ELR (cell line): ENCODE measurements at regions not wholly inside any gene's neighbourhood (a gene's known extent, or its start where the extent isn't known, plus 50 kb on each side); places are given as distances from the start of the nearest gene placed in this dataset.

ENCODE experiments used
- DNase-seq: peaks from one replicate; pipeline ENCODE4 v3.0.0-alpha.2; 2015; ENCODE audit warnings: low read depth

GRCh38 chr1:229064320-229065168, 206.4 kb upstream of the RAB4A start:
- DNase-seq, result no peak

GRCh38 chr1:229065613-229066012, 205.3 kb upstream of the RAB4A start:
- no peak for DNase-seq

- DNase-seq, result no peak
Measured at GRCh38 chr1:229066591-229066990, 204.3 kb upstream of the RAB4A start.

- no peak for DNase-seq
Measured at GRCh38 chr1:229067546-229067945, 203.4 kb upstream of the RAB4A start.

- DNase-seq, result no peak
Measured at GRCh38 chr1:229068270-229068987, 202.5 kb upstream of the RAB4A start.

GRCh38 chr1:229069176-229069575, 201.7 kb upstream of the RAB4A start:
- DNase-seq, result no peak

GRCh38 chr1:229070168-229070567, 200.7 kb upstream of the RAB4A start:
- DNase-seq, result peak; percentile 81

- no peak for DNase-seq
Measured at GRCh38 chr1:229073251-229073650, 197.7 kb upstream of the RAB4A start.

GRCh38 chr1:229075217-229075616, 195.7 kb upstream of the RAB4A start:
- no peak for DNase-seq

GRCh38 chr1:229075716-229076115, 195.2 kb upstream of the RAB4A start:
- DNase-seq, result no peak

GRCh38 chr1:229076195-229076594, 194.7 kb upstream of the RAB4A start:
- no peak for DNase-seq

GRCh38 chr1:229079016-229079595, 191.8 kb upstream of the RAB4A start:
- DNase-seq, result no peak

GRCh38 chr1:229080361-229080760, 190.6 kb upstream of the RAB4A start:
- DNase-seq, result no peak

- DNase-seq, result no peak
Measured at GRCh38 chr1:229085291-229085690, 185.6 kb upstream of the RAB4A start.

- DNase-seq, result peak; percentile 3
Measured at GRCh38 chr1:229086091-229086490, 184.8 kb upstream of the RAB4A start.

- DNase-seq, result no peak
Measured at GRCh38 chr1:229086686-229087085, 184.2 kb upstream of the RAB4A start.

GRCh38 chr1:229087339-229087738, 183.6 kb upstream of the RAB4A start:
- no peak for DNase-seq

GRCh38 chr1:229087906-229088305, 183.0 kb upstream of the RAB4A start:
- no peak for DNase-seq

GRCh38 chr1:229088711-229089110, 182.2 kb upstream of the RAB4A start:
- DNase-seq, result no peak

GRCh38 chr1:229089586-229090208, 181.2 kb upstream of the RAB4A start:
- no peak for DNase-seq

- no peak for DNase-seq
Measured at GRCh38 chr1:229091721-229092136, 179.2 kb upstream of the RAB4A start.

- no peak for DNase-seq
Measured at GRCh38 chr1:229092377-229093237, 178.3 kb upstream of the RAB4A start.
